NCI-H82 treated with DMSO at 0.1 percent for 48 hours (cell line): ENCODE measurements at regions not wholly inside any gene's neighbourhood (a gene's known extent, or its start where the extent isn't known, plus 50 kb on each side); places are given as distances from the start of the nearest gene placed in this dataset.
"Not testable (repeated sequence)": the region's sequence is repeated elsewhere in the genome, so short reads cannot be mapped to it uniquely, and the experiment has no call there.

Source experiments
- DNase-seq: peaks from one replicate; lab custom pipeline; 2025; ENCODE audit not compliant: unreplicated experiment; lab: John Stamatoyannopoulos, UW

DNA sequence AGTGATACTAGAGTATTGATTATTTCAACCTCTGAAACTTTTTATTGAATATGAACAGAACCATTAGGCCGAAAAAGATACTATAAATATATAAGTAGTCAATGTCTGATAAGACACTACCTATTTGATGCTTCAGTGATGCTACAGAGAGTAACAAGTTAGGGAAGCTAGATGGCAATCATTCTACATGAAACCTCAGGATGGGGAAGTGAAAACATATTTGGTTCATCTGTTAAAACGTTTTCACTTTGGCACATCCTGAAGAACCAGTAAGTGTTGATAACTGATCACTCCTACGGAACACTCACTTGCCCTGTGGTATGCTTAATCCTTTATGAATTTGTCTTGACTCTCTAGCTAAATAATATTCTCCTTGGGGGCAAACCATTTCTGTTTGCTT lies 1064.9 kb downstream of the NXPH1 start:
- DNase-seq, result no peak

- no peak for DNase-seq
Measured at GRCh38 chr7:9502269-9502668, 1068.9 kb downstream of the NXPH1 start.

DNA sequence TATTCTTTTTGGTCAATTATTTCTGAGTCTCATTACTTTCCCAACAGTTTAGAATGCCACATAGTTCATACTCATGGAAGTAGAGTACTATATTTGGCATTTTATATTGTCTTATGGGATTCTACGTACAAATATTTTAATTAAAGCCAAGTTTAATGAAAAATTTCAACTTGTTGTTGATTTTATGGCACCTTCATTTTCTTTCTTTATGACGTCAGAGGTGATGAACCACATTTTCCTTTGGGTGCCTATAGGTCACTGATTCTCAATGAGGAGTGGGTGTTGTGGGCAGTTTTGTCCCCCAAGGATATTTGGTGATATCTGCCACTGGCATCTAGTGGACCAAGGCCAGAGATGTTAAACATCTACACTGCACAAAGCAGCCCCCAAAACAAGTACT lies 1071.3 kb downstream of the NXPH1 start:
- DNase-seq, result no peak

GRCh38 chr7:9505516-9505915 lies 1072.1 kb downstream of the NXPH1 start:
- DNase-seq, result no peak

GRCh38 chr7:9507290-9507689 lies 1073.9 kb downstream of the NXPH1 start:
- no peak for DNase-seq

DNA sequence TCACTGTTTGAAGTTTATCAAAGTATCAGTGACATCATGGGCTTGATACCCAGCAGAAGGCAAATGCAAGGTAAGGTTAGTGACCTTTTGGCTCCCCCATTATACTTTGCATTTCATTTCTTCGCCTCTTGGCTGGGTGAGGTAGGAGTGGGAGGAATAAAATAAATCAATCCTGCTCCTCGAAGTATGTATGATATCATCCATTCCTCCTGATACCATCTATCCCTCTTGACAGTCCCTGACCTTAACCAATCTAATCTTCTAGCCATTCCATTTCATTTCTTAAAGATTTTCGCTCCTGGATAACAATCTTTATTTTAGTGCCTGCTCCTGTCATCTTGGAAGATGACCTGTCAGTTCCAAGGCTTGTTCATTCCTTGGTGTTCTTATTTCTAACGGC lies 1083.3 kb downstream of the NXPH1 start:
- DNase-seq, result no peak

GRCh38 chr7:9523579-9523978 lies 1090.2 kb downstream of the NXPH1 start:
- DNase-seq, result no peak

GRCh38 chr7:9552431-9552830 lies 1119.0 kb downstream of the NXPH1 start:
- DNase-seq, result not testable (repeated sequence)

GRCh38 chr7:9557853-9558252 lies 1124.4 kb downstream of the NXPH1 start:
- DNase-seq, result no peak

DNA sequence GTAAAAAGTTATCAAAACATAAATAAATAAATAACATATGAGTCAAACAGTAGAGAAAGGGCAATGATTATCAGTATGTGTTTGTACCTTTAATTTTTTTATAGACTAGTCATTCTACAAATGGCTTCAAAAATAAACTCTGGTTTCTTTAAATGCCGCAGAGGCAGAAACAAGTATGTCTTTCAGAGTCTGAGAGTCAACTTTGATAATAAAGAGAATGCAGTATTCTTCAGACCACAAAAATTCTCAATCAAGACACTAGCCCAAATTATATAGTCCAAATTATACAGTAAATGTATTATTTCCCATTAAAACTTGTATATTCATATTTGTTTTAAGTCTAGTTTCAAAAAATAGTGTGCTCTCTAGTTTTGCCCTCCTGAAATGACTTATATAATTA lies 1142.3 kb downstream of the NXPH1 start:
- DNase-seq, result no peak

- DNase-seq, result no peak
Measured at GRCh38 chr7:9582824-9583223, 1149.4 kb downstream of the NXPH1 start.

DNA sequence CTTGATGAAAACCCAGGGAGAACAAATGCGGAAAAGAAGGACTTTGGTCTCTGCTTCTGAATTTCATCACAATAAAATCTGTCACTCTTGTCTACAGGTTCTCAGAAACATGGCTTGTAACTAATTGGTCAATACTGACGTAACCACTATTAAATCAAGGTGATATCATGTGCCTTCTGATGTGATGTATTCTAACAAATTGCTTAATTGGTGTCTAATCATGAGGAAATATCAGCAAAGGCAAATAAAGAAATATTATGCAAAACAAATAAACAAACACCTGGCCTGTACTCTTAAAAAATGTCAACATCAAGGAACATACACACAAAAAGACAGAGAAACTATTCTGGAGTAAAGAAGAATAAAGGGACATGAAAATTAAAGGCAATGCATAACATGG lies 1165.0 kb downstream of the NXPH1 start:
- DNase-seq, result no peak

GRCh38 chr7:9600974-9601373 lies 1167.6 kb downstream of the NXPH1 start:
- DNase-seq, result no peak

GRCh38 chr7:9603291-9603690 lies 1169.9 kb downstream of the NXPH1 start:
- DNase-seq, result no peak

- no peak for DNase-seq
Measured at GRCh38 chr7:9608560-9608959, 1175.2 kb downstream of the NXPH1 start.

- not testable (repeated sequence) for DNase-seq
Measured at GRCh38 chr7:9620899-9621298, 1187.5 kb downstream of the NXPH1 start.

- DNase-seq, result not testable (repeated sequence)
Measured at GRCh38 chr7:9621306-9621902, 1188.0 kb downstream of the NXPH1 start.

DNA sequence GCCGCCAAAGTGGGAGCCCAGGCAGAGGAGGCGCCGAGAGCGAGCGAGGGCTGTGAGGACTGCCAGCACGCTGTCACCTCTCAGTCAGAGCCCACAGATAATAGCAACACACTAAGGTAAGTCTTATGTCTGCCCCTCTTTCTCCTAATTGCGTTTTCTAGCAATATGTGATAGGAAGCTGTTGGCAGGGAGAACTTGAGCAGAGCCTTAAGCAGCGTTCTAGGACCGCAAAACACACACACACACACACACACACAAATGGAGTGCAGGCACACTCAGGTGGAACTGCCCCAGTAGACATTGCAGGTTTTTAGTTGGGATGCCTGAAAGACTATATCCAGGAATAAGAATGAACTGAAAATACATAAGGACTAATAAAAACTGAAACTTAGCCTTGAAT lies 1188.5 kb downstream of the NXPH1 start:
- no peak for DNase-seq

GRCh38 chr7:9625953-9626352 lies 1192.5 kb downstream of the NXPH1 start:
- DNase-seq, result no peak

DNA sequence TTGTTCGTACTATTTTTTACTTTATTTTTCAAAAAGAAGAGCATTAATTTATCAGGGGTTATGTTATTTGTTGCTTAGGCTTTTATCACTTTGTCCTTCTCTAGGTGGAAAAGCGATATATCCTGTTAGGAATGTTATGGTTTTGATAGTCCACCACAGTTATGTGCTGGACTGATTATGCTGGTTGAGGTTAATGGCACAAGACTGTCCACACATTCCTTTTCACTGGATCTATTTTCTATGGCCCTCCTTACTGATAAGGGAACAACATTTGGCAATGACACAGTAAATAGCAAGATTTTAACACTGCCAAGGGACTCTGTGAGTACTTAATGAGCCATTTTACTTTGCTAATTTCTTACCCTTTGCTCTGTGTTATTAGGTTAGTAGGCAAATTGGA lies 1212.3 kb downstream of the NXPH1 start:
- no peak for DNase-seq

GRCh38 chr7:9657257-9657656 lies 1223.8 kb downstream of the NXPH1 start:
- no peak for DNase-seq

DNA sequence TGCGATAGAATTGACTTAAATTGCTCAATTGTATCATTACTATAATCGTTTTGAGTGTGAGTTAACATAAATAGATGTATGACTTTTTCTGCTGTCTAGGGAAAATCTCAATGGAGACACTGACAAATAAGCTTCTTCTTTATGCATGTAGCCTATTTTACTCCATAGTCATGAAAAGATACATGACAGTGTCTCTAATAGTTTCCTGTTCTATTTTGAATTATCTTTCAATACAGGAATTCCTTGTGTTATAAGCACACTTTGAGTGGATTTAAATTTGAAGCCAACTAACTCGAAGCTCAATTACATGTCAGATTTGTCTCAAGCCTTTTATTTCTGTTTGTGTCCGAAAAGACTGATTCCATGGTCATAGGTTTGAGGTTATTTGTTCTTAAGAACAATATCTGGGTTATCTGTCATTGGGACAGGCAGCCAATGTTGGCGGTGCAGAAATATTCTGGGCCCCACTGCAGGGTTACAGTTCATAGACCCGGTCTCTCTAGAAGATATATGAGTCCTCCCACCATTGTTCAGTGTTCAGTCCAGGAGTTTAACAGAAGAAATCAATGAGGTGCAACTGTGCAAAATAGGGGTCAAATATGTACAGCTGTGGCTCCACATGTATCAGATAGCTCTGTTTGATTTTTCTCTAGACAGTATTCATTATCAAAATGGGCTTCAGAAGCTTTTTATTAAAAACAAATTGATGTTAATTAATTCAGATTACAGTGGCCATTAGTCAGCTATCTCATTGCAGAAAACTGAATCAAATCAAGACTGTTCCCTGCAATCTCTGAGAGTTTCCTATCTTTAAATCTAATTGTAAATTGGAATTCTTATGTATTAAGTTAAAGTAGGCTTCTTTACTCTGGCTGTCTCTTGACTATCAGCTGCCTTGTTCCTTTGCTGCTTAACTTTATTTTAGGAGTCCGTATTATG lies 1238.8 kb downstream of the NXPH1 start:
- DNase-seq, result no peak

DNA sequence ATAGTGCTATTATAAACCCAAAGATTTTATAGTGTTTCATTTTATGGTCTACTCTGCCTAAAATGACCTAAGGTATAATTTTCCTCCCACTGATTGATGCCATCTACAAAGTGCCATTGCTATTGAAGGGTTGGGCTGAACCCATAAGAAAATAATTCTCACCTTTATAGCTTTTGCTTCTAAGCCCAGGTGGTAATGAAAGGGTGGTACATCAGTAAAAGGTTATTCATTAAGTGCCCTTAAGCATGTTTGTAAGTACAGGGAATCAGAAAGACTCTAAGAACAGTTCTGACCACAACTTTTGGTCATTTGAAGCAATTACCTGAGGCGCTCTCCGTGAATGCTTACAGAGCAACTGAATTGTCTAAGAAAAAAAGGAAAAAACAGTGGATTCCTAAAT lies 1247.3 kb downstream of the NXPH1 start:
- DNase-seq, result no peak
